ENCODE measurements at regions not wholly inside any gene's neighbourhood (a gene's known extent, or its start where the extent isn't known, plus 50 kb on each side); places are given as distances from the start of the nearest gene placed in this dataset.

DNA sequence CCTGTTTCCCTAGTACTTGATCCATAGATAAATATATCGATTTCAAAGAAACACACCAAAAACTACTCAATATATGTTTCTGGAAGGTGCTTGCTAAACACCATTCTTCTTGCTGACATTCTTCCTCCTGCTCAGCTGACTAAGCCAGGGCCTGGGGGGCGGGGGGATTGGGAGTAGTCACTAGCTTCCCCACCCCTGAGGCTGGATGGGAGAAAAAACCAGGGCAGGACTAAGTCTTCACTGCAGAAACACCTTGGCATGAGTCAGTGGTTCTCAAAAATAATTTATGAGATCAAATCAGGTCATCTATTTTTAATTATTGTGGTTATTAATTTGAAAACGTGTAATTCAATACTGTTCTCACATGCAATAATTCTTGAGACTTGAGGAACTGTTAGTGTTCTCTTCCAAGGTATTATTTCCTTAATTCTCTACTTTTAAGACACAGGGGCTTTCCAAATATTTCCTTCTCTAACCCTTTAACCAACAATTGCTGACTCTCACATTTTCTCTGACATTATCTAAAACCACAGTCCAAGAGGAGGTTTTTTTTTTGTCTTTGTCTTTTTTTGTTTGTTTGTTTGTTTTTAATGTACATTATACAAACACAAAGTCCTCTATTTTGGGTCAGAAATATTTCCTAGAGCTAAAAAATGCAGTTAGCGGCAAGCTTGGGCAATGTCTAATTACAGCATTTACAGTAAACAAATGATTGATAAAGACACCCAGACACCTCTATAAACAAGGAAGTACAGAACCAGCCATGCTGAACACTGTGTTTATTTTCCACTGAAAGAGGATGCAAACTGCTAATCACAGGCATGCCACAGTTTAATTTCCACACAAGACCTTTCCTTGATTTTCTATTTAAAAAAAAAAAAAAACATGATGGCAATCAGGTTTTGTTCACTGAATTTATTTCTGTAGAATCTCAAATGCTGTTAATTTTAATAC, 120.3 kb upstream of the USP9X start:
- Histone ChIP-seq H3K4me1 (no peaks in the 10 kb centered on the region), H3K4me3 (no peak overlapping the region), H3K9me3 (no peaks in the 10 kb centered on the region), H3K27ac (no peak overlapping the region), H3K9ac (ENCODE audit: low read depth in 2 of 2, low read length in 2 of 2) (no peak overlapping the region), H3K27me3 (no peaks in the 10 kb centered on the region), H3K36me3 (no peaks in the 10 kb centered on the region)
- TF ChIP-seq, protein P1, sequence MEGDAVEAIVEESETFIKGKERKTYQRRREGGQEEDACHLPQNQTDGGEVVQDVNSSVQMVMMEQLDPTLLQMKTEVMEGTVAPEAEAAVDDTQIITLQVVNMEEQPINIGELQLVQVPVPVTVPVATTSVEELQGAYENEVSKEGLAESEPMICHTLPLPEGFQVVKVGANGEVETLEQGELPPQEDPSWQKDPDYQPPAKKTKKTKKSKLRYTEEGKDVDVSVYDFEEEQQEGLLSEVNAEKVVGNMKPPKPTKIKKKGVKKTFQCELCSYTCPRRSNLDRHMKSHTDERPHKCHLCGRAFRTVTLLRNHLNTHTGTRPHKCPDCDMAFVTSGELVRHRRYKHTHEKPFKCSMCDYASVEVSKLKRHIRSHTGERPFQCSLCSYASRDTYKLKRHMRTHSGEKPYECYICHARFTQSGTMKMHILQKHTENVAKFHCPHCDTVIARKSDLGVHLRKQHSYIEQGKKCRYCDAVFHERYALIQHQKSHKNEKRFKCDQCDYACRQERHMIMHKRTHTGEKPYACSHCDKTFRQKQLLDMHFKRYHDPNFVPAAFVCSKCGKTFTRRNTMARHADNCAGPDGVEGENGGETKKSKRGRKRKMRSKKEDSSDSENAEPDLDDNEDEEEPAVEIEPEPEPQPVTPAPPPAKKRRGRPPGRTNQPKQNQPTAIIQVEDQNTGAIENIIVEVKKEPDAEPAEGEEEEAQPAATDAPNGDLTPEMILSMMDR (IDR thresholded peaks at IDR 0.05), result no peak
- intact Hi-C loops (cut with DNase I), result no loop called here
- DNase-seq, result no peak

GRCh38 chrX:40966213-40966820, 118.9 kb upstream of the USP9X start:
- intact Hi-C loops (cut with DNase I), result no loop called here
- TF ChIP-seq, protein P1 (IDR thresholded peaks at IDR 0.05), result no peak
- H3K27ac ChIP-seq, result no peak overlapping the region
- no peak overlapping the region for H3K4me3 ChIP-seq
- H3K27me3 ChIP-seq, result no peaks in the 10 kb centered on the region
- DNase-seq, result no peak
- H3K4me1 ChIP-seq, result no peaks in the 10 kb centered on the region
- no peaks in the 10 kb centered on the region for H3K36me3 ChIP-seq
- H3K9me3 ChIP-seq, result no peaks in the 10 kb centered on the region
- no peak overlapping the region for H3K9ac ChIP-seq (ENCODE audit: low read depth in 2 of 2, low read length in 2 of 2)

DNA sequence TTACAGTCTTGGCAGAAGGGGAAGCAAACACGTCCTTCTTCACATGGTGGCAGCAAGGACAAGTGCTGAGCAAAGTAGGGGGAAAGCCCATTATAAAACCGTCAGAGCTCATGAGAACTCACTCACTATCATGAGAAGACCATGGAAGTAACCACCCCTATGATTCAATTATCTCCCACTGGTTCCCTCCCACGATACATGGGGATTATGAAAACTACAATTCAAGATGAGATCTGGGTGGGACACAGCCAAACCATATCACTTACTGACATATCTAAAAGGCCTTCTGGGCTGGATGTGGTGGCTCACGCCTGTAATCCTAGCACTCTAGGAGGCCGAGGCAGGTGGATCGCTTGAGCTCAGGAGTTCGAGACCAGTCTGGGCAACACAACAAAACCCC, 117.1 kb upstream of the USP9X start:
- Histone ChIP-seq H3K36me3 (no peaks in the 10 kb centered on the region), H3K9ac (ENCODE audit: low read depth in 2 of 2, low read length in 2 of 2) (no peak overlapping the region), H3K4me1 (no peaks in the 10 kb centered on the region), H3K4me3 (no peak overlapping the region), H3K27ac (no peak overlapping the region), H3K27me3 (no peaks in the 10 kb centered on the region), H3K9me3 (no peaks in the 10 kb centered on the region)
- no peak for DNase-seq
- TF ChIP-seq, protein P1 (IDR thresholded peaks at IDR 0.05), result no peak
- intact Hi-C loops (cut with DNase I), result no loop called here

DNA sequence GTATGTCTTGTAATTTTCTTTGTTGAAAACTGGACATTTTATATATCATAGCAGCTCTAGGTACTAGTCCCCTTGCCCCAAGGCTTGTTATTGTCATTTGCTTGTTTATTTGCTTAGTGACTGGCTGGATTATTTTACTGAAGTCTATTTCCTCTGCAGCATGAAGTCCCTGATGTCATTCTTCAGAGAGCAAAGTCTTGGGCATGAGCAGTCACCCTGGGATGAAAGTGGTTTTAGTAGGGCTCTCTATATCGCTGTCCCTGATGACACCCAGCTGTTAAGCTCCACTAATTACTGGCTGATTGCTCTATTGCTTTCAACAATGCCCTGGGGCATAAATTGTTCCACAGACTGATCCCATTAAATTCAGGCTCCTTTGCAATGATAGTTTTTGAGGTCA, 113.5 kb upstream of the USP9X start:
- no peaks in the 10 kb centered on the region for H3K4me1 ChIP-seq
- no peak overlapping the region for H3K9ac ChIP-seq (ENCODE audit: low read depth in 2 of 2, low read length in 2 of 2)
- H3K36me3 ChIP-seq, result no peaks in the 10 kb centered on the region
- DNase-seq, result no peak
- no peaks in the 10 kb centered on the region for H3K27me3 ChIP-seq
- no peak overlapping the region for H3K4me3 ChIP-seq
- H3K27ac ChIP-seq, result no peak overlapping the region
- H3K9me3 ChIP-seq, result no peaks in the 10 kb centered on the region
- TF ChIP-seq, protein P1 (IDR thresholded peaks at IDR 0.05), result no peak
- intact Hi-C loops (cut with DNase I), result no loop called here

DNA sequence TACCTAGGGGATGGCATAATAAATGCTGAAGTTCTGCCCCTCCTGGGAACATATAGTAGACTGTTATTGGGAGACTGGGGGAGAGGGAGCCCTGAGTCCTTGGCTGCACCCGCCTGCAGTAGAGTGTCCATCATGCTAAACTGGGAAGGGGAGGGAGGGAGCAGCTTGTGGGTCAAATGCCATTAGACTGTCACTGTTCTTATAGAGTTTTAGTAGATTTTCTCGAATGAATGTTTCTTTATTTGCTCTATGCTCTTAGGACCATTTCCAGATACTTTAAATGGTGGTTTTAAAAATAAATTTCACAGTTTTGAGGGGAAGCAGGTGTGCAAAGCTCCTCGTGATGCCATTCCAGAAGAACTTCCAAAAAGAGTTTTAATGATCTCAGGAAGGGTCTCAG, 111.6 kb upstream of the USP9X start:
- Histone ChIP-seq H3K9ac (ENCODE audit: low read depth in 2 of 2, low read length in 2 of 2) (no peak overlapping the region), H3K27ac (no peak overlapping the region), H3K9me3 (no peaks in the 10 kb centered on the region), H3K27me3 (no peaks in the 10 kb centered on the region), H3K36me3 (no peaks in the 10 kb centered on the region), H3K4me3 (no peak overlapping the region), H3K4me1 (no peaks in the 10 kb centered on the region)
- intact Hi-C loops (cut with DNase I), result no loop called here
- DNase-seq, result no peak
- TF ChIP-seq, protein P1 (IDR thresholded peaks at IDR 0.05), result no peak

All from colonic mucosa (tissue), 4 donors.